ENCODE measurements at regions not wholly inside any gene's neighbourhood (a gene's known extent, or its start where the extent isn't known, plus 50 kb on each side); places are given as distances from the start of the nearest gene placed in this dataset.

- ATAC-seq, result no peak
- intact Hi-C loops (cut with DNase I), result no loop called here
These were observed 53.5 kb upstream of the MED4 start for GRCh38 chr13:48148454-48148853.

GRCh38 chr13:48146636-48147035 is 51.7 kb upstream of the MED4 start:
- ATAC-seq, result no peak
- no peak for DNase-seq
- intact Hi-C loops (cut with DNase I), result no loop called here

More at GRCh38 chr13:48148454-48148853, 53.5 kb upstream of the MED4 start:
- no peak for DNase-seq

- intact Hi-C loops (cut with DNase I), result no loop called here
- DNase-seq, result no peak
- ATAC-seq, result no peak
These were observed 51.2 kb upstream of the MED4 start for GRCh38 chr13:48146122-48146521.

All from left cardiac atrium (tissue), 4 donors.